ENCODE measurements at regions not wholly inside any gene's neighbourhood (a gene's known extent, or its start where the extent isn't known, plus 50 kb on each side); places are given as distances from the start of the nearest gene placed in this dataset.

- ChIA-PET POLR2A (no interaction called here), CTCF (interaction anchor here (0.8 kb wide), 1 partner anchor 17 kb away, joined by 3 read pairs; no protein-coding TSS in a partner anchor)
- H3K9me3 ChIP-seq = no peaks in the 10 kb centered on the region
- H4K20me1 ChIP-seq (ENCODE audit: insufficient read depth) = no peaks in the 10 kb centered on the region
- no peak overlapping the region for H3K9ac ChIP-seq
- no peak for DNase-seq
- H3K4me1 ChIP-seq (ENCODE audit: control insufficient read depth in 1 of 2, insufficient read depth in 2 of 2, low read depth in 1 of 2, low read length in 1 of 2) = no peaks in the 10 kb centered on the region; a peak in 1 of 4 replicates
- no peak overlapping the region for H3K4me3 ChIP-seq (ENCODE audit: low read depth in 2 of 2, low read length in 1 of 2)
- H3K79me2 ChIP-seq (ENCODE audit: insufficient read depth) = no peaks in the 10 kb centered on the region
- no peak overlapping the region for H3K27ac ChIP-seq (ENCODE audit: low read depth in 2 of 2, low read length in 1 of 2)
- H3K9me2 ChIP-seq = no peaks in the 10 kb centered on the region
- H3K4me2 ChIP-seq = no peak overlapping the region
- 53% methylated on average over 8 of the region's 8 CpGs for WGBS (ENCODE audit: low lambda C conversion rate)
- H2AFZ ChIP-seq (ENCODE audit: low read depth) = no peak overlapping the region
- no peaks in the 10 kb centered on the region for H3K27me3 ChIP-seq (ENCODE audit: insufficient read depth)
- TF ChIP-seq NFIC (IDR thresholded peaks at IDR 0.05; ENCODE audit: borderline replicate concordance) (no peak), ZBTB33 (IDR thresholded peaks at IDR 0.05; ENCODE audit: borderline replicate concordance, low read depth) (no peak), SIN3A (IDR thresholded peaks at IDR 0.05; ENCODE audit: borderline replicate concordance, low read depth, low read length) (no peak), PBX3 (IDR thresholded peaks at IDR 0.05) (no peak), EP300 (IDR thresholded peaks at IDR 0.05; ENCODE audit: borderline replicate concordance in 1 of 2, low read depth in 1 of 2, low read length in 1 of 2) (no peak), REST (IDR thresholded peaks at IDR 0.05; ENCODE audit: low read depth, low read length) (no peak), FOXM1 (IDR thresholded peaks at IDR 0.05; ENCODE audit: low read depth) (no peak)
- H3K36me3 ChIP-seq (replicated peaks in 1 of 2; ENCODE audit: control insufficient read depth in 1 of 2, insufficient read depth in 2 of 2, low read length in 1 of 2) = no peaks in the 10 kb centered on the region
- no peaks in the 10 kb centered on the region for H3F3A ChIP-seq (replicated peaks; ENCODE audit: insufficient read depth)
These were observed 76.7 kb upstream of the GALNT2 start for GRCh38 chr1:229990326-229990725.

GRCh38 chr1:229991104-229991513, 75.9 kb upstream of the GALNT2 start:
- H3K27me3 ChIP-seq (ENCODE audit: insufficient read depth) = no peaks in the 10 kb centered on the region
- no peaks in the 10 kb centered on the region for H3F3A ChIP-seq (replicated peaks; ENCODE audit: insufficient read depth)
- H3K27ac ChIP-seq (ENCODE audit: low read depth in 2 of 2, low read length in 1 of 2) = no peak overlapping the region
- CTCF ChIA-PET = interaction anchor here (0.8 to 0.9 kb wide), 2 partner anchors 18 to 43 kb away, joined by 3 read pairs; no protein-coding TSS in a partner anchor
- no peak overlapping the region for H3K4me3 ChIP-seq (ENCODE audit: low read depth in 2 of 2, low read length in 1 of 2)
- 50% methylated on average over 8 of the region's 8 CpGs for WGBS (ENCODE audit: low lambda C conversion rate)
- H3K9me2 ChIP-seq = no peaks in the 10 kb centered on the region
- H3K9ac ChIP-seq = no peak overlapping the region
- no peaks in the 10 kb centered on the region for H3K79me2 ChIP-seq (ENCODE audit: insufficient read depth)
- H2AFZ ChIP-seq (ENCODE audit: low read depth) = no peak overlapping the region
- no peaks in the 10 kb centered on the region; a peak in 1 of 4 replicates for H3K4me1 ChIP-seq (ENCODE audit: control insufficient read depth in 1 of 2, insufficient read depth in 2 of 2, low read depth in 1 of 2, low read length in 1 of 2)
- H3K9me3 ChIP-seq = no peaks in the 10 kb centered on the region
- no peak for DNase-seq
- H3K36me3 ChIP-seq (replicated peaks in 1 of 2; ENCODE audit: control insufficient read depth in 1 of 2, insufficient read depth in 2 of 2, low read length in 1 of 2) = no peaks in the 10 kb centered on the region
- no peaks in the 10 kb centered on the region for H4K20me1 ChIP-seq (ENCODE audit: insufficient read depth)
- POLR2A ChIA-PET = no interaction called here
- H3K4me2 ChIP-seq = no peak overlapping the region
- TF ChIP-seq SIN3A (IDR thresholded peaks at IDR 0.05; ENCODE audit: borderline replicate concordance, low read depth, low read length) = no peak
- TF ChIP-seq PBX3 (IDR thresholded peaks at IDR 0.05) = no peak
- TF ChIP-seq TAF1 (IDR thresholded peaks at IDR 0.05; ENCODE audit: borderline replicate concordance, low read depth, low read length) = no peak
- no peak for TF ChIP-seq JUND (IDR thresholded peaks at IDR 0.05)
- no peak for TF ChIP-seq FOSL2 (IDR thresholded peaks at IDR 0.05; ENCODE audit: borderline replicate concordance, low read depth)
- no peak for TF ChIP-seq POLR2AphosphoS5 (IDR thresholded peaks at IDR 0.05; ENCODE audit: low read depth, low read length)
- TF ChIP-seq RFX5 (IDR thresholded peaks at IDR 0.05; ENCODE audit: low read length) = no peak
- no peak for TF ChIP-seq CTCF (IDR thresholded peaks at IDR 0.05)
- no peak for TF ChIP-seq MEF2A (IDR thresholded peaks at IDR 0.05; ENCODE audit: borderline replicate concordance, low read depth)
- no peak for TF ChIP-seq IRF3 (IDR thresholded peaks at IDR 0.05; ENCODE audit: low read depth, low read length)
- no peak for TF ChIP-seq FOXJ3 (CRISPR knock-in tag; IDR thresholded peaks at IDR 0.05)

Measured in SK-N-SH (cell line).